Hepatic stellate cell (primary cell): ENCODE measurements at regions not wholly inside any gene's neighbourhood (a gene's known extent, or its start where the extent isn't known, plus 50 kb on each side); places are given as distances from the start of the nearest gene placed in this dataset.

Source experiments
- DNase-seq: peaks from one replicate; pipeline ENCODE4 v3.0.0; 2011; ENCODE audit warnings: low spot score

DNA sequence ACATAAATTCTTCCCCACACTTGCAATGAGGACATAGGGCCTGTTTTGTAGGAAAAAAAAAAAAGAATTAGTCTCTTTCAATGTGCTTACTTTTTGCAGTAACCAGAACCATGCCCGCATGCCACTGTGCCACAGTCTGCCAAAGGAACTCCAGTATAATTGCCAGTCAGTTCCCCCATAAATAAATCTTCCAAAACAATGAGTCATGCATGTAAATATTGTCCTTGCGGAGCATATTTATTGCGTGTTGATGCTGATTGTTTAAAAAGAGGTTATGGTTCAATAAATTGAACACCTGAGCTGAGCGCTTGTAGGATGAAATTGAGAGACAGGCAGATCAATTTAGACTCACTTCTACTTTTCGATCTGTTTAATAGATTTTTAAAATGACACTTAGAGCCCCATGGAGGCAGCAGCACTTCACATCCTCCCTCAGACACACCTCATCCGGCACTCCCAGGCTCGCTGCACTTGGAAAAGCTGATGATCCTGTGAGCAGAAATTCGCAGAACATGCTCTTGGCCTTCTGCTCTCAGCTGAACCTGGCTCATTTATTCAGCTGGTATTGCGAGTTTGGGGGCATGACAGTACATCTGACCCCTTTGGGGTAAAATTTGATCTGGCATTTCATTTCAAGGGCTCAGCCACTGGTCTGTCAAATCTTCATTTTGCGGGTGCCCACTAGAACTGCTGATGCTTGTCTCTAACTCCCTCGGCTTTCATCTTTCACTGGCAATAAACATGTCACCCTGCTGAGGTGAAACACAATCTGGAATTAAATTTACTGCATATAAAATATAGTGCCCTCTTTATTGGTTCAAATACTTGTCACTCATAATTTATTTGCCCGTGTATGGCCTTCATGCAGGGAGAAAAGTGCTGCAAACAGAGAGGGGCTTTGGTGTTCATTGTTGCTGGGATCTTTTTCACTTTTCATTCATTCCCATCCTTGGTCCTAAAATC lies 371.1 kb upstream of the POU3F2 start:
- DNase-seq, result no peak

DNA sequence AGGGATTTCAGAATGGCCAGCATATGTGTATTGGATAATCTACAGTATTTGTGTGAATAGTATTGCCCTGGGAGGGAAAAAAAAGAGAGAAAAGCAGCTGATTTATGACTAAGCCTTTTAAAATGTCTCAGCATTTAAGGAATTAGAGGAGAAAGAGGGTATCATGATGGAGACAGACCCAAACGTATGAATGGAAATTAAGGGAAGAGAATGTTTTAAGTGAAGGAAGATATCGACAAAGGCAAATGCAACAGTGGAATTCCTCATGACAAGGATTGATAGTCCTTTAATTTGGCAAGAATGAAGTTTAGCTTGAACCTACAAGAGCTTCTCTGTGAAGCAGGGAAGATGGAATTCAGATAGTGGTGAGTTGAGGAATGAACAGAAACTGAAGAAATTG lies 367.3 kb upstream of the POU3F2 start:
- DNase-seq, result no peak

DNA sequence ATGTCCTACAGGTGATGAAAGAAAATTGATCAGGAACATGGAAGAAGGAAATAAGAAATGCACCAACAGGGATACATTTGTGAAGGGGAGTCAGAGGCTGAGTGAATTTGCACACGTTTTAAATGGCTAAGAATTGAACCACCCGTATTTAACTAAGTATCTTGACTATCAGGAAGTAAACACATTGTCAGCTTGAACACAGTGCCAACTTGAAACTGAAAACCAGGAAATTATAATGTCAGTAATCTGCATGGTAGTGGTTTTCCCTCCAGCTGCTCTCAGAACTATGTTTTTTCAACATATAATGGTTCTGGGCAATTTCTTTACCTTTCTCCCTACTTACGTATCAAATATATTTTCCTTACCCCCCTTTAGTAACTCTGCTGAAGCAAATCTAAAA lies 366.5 kb upstream of the POU3F2 start:
- no peak for DNase-seq

DNA sequence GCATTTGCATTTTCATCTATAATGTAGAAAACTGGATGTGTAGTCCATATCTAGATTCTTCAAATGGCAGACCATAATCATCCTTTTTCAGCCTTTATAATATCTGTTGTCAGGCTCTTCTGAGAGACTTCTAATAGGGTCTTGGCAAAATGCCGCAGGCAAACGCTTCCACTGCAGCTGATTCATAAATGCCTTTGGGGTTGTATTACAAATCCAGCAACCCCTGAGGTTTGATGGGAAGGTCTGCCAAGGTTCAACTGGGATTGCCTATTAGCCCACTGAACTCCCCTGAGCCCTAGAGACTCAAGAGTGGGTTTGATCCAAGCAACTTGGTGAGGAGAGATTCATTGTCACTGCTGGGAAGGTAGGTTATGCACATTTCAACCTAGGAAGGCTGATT lies 365.2 kb upstream of the POU3F2 start:
- no peak for DNase-seq

DNA sequence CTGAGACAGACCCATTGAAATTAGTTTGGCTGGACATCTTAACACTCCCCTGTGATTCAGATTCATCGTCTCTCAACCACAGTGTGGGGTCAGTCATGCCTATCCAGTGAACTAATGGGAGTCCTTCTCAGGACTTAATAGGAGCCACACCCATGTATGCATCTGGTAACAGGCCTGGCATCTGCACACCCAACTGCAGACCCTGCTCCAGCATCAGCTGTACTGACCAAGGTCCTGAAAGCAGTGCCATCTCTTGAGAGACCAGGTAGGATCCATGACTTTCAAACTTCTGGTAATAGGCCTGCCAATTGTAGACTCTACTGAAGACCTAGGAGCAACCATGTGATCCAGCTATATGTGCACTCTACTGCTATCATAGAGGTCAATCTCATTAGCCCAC lies 363.6 kb upstream of the POU3F2 start:
- no peak for DNase-seq

DNA sequence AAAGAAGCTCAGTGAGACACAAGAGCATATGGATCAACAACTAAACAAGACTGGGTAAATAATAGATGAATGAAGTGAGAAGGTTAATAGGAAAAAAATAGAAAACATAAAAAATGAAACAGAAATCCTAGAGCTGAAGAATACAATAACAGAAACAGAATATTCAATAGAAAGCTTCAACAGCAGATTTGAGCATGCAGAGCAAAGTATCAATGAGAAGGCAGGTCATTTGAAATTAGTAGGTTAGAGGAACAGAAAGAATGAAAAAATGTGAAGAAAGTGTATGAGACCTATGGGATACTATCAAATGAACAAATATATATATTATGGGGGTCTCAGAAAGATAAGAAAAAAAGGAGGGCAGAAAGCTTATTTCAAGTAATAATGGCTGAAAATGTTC lies 362.9 kb upstream of the POU3F2 start:
- DNase-seq, result no peak

DNA sequence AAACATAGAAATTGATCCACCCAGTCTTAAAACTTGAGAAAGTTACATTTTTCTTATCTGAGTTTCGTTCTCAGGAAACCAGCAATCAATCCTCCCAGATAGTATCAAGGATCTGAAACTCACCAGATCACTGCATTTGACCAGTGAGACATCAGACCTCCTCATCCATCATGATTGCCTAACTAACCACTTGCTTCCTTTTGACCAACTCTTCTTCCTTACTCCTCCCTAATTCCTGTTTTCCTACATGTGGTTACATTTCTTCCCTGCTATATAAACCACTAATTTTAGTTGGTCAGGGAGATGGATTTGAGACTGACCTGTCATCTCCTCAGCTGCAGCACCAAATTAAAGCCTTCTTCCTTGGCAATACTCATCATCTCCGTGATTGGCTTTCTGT lies 357.1 kb upstream of the POU3F2 start:
- DNase-seq, result no peak

DNA sequence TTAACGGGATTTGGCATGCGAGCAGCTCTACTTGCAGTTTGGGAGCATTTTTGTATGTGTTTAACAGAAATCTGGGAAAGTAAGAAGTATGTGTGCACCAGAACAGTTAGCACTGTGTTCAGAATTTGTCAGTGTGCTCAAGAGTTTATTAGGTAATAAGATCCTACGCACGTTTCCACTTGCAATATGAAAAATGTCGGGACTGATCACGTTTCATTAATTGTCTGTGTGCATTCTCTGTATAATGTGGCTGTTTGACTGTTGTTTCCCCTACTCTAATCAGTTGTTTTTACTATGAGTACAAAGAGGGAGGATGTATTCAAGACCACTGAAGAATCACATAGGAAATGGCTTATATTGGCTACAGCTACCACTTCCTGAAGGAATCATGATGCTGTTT lies 349.7 kb upstream of the POU3F2 start:
- DNase-seq, result no peak

DNA sequence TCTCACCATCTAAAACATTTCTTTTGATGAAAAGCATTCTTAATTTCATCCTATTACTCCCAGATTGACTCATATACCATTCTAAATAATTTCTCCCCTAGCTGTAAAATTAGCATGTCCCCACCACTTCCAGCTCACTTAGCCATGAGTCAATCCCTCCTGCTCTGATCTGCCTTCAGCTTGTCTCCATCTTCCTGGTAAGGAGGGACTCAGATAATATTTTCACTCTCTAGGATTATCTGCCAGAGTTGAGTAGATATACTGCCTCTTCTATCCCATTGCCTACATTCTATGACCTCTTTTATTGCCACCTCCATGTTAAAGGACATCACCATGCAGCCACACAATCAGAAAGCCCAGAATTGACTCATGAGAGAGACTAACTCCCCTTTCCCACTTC lies 348.8 kb upstream of the POU3F2 start:
- no peak for DNase-seq

DNA sequence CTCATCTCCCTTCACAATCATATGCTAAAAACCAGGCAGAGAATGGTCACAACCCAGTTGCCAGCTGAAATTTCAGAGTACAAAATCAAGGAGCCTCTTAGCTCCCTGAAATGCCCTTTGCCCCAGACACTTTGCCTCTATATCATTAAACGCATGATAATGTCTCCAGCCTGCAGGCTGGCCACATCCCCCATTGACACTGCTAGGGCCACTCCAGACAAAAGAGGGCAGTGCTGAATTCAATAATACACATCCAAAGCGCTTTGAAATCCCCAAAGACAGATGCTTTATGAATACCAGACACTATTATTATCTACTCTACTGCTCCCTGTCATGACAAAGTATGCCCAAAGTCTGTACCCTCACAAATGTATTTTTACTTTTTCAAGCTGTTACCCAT lies 348.3 kb upstream of the POU3F2 start:
- DNase-seq, result no peak

DNA sequence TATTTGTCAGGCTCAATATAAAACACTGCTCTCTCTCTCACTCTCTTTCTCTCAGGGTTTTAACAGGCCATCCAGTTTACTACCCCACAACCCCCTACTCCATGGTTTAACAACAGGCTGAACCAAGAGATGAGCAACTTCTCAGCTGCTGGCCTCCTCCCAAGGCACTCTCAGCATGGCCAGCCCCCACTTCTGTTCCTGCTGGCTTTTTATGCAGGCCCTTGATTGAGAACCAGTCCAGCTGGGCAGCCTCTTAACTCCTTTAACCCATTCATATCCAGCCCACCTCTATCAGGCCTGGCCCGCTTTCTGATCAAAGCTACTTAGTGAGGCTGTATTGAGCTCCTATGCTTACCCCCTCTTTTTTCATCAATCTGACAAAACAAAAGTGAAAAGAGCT lies 346.8 kb upstream of the POU3F2 start:
- DNase-seq, result no peak

DNA sequence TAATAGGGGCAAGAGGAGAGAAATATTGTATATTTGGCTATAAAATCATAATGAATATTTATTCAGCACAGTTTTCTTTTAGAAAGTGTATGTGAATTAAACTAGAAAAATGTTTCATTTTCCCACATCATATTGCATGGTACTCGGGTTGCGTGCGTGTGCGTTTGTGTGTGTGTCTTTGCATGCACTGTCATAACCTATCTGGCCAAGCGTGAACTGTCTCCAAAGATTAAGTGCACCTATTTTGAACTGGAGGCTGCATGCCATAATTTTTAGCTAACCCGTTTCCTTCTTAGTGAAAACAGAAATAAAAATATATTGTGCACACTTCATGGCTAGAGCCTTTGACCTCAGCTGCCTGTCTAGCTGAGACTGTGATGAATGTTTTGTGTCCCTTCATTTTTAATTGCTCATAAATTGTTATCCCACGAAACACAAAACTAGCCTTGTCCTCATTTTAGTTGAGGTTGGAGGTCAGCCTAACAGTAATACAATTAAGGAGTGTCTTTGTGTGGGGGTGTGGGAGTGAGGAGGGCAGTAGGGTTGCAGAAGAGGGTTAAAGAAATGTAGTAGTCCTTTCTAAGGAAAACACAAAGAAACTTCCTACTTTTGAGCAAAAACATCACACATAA lies 336.1 kb upstream of the POU3F2 start:
- DNase-seq, result no peak

DNA sequence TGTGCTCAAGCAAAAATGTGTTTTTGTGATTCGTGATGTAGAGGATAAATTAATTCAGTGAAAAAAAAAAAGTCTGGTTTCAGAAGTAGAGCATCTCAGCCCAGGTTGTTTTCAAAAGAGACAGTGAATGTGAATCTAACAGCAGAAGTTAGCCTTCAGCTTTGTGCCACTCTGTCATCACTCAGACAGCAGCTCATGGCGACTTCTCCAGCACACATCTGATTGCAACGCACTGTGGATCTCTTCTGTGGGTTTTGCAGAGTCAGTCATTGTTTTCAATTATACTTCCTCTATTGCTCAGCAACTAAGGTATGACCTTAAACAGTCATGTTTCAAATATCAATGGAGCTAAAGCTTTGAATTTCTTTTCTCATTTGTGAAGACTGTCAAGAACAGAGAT lies 335.5 kb upstream of the POU3F2 start:
- no peak for DNase-seq

DNA sequence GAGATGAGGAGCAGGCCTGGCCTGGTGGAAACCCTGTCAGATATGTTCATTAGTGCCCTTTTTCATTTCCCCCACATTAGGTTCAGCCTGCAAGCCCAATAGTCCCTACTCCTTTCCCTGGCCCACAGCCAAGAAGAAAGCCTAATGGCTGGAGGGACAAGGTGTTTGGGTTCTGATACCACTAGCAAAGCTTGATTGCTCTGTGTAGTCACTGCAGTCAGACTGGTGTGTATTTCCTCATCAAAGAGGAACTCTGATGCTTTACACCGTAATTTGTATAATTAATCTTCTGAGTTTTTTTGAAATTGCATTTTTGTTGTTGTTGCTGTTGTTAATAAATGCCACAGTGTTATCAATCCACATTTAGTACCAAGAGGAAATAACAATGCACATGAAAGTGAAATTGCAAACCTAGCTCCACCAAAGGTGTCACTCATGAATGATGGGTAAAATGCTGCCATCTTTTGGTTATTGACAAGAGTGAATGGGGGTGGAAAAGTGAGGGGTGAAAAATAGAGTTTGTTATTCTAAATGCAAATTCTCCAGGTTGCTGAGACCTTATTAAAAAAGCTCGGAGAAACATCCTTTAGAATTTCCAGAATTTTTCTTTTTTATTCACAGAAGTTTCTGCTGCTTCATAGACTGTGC lies 320.2 kb upstream of the POU3F2 start:
- no peak for DNase-seq

DNA sequence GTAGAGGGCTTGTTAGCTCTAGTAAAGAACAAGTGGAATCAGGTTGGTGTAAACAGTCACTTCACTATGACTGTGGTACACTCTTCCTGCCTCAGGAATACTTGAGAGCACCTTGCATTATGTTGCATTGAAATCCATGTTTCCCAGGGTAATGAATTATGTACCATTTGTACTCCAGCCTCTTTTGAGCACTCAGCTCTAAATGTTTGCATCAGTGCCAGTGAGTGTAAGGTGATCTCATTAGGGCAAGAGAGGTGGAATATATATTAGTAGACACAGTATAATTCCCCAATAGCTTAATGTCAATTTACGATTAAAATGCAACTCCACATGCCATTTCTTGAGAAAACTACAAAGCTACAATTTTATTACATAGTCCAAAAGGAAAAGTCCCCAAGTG lies 319.6 kb upstream of the POU3F2 start:
- no peak for DNase-seq

DNA sequence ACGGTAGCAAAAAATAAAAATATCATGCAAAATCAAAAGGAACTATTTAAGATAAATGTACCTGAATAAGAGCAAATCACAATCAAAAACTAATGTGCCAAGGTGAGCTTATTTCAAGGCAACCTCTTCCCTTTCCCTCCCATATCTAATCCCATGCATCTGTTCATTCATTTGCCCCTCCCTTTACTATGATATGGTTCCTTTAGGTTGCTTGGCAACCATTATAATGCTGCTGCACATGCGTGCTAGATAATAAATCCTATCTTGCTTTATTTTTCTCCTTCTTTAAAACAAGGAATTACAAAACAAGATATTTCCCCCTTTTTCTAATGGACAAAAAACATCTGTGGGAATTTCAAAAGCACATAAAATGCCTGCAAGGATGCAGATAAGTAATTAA lies 318.2 kb upstream of the POU3F2 start:
- no peak for DNase-seq

DNA sequence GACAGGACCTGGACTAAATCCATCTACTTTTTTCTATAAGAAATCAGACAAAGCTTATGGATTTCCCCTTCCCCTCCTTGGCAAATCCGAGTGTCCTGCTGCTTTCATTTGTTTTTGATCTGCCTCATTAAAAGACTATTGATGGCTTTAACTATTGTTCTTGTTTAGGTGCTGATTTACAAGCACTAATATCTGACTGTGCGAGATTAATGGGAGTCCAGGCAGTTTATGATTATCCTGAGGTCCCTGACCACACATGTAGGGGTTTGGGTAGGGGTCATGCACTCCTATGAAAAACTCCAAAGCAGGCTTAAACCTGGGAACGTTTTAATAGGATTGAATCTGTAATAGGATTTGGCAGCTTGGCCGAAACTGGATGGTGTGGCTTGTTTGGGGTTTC lies 317.5 kb upstream of the POU3F2 start:
- DNase-seq, result no peak

DNA sequence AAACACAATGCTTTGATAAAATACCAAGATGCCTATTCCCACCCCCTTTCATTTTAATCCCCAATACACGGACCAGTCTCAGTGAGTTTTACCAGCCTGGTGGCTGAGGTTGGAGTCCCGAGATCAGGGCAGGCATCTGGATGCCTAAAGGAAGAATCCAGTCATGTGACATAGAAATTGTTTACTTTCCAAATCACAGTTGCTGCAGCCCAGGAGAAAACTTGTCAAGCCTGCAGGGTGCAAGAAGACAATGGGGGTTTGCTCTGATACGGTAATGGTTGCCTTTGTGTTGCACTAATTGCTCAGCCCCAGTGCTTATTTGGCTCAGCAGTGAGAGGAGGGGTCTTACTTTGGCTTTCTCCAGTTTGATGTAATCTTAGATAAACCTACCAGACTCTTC lies 308.5 kb upstream of the POU3F2 start:
- DNase-seq, result no peak

DNA sequence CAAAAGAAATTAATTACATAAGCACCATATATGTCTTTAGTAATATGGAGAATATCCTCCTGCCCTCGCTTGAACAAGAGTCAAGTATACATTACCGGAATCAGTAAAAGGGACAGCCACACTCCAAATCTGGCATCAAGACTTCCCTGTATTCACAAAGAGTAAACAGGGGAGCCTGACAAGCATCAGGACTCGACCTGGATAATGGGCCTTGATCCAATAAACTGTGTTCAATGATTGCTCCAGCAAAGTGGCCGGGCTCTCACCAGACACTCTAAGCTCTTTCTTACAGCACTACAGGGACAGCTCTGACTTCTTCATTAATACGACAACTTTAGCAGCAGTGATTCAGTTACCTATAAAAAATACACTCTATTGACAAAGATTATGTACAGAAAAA lies 307.9 kb upstream of the POU3F2 start:
- no peak for DNase-seq

DNA sequence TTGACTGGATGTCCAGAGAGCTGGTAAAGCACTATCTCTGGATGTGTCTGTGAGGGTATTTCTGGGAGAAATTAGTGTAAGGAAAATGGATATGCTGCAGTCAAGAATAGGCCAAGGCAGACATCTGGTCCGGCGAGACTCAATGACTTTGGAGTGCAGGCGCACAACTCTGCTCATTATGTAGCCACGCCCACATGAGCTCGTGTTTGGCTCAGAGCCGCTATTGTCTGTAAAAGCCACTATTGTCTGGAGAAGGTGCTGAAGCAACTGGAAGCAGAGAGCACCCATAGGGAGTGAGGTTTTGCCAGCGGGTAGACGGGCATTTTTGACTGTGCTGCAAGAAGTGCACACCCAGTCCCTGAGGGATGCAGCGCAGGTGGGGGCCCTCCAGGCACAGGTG lies 305.0 kb upstream of the POU3F2 start:
- DNase-seq, result no peak

DNA sequence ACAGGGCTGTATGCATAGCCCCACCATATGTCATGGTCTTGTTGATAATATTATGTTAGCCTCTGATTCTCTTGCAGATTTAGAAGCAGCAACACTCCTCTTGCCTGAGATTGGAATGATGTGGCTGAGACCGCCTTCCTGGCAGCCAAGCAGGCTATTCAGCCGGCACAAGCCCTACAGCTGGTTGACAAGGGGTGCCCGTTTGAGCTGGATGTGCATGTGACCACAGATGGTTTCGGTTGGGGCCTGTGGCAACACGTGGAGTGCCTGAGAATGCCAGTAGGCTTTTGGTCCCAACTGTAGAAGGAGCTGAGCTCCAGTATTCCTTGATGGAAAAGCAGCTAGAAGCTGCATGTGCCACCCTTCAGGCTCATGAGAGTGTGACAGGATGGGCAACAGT lies 303.6 kb upstream of the POU3F2 start:
- DNase-seq, result no peak

DNA sequence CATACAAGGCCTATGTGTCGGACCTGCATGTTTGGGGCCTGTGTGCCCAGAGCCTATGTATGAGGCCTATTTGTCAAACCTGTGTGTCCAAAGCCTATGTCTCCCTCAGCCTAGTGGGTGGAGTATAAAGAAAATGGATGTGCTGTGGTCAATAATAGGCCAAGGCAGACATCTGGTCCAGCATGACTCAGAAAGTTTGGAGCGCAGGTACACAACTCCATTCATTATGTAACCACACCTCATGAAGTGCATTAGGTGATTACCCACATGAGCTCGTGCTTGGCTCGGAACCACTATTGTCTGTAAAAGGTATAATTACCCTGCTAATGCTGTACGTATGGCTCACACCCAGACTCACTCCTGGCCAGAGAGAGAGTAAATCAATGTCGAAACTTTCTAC lies 302.4 kb upstream of the POU3F2 start:
- no peak for DNase-seq

DNA sequence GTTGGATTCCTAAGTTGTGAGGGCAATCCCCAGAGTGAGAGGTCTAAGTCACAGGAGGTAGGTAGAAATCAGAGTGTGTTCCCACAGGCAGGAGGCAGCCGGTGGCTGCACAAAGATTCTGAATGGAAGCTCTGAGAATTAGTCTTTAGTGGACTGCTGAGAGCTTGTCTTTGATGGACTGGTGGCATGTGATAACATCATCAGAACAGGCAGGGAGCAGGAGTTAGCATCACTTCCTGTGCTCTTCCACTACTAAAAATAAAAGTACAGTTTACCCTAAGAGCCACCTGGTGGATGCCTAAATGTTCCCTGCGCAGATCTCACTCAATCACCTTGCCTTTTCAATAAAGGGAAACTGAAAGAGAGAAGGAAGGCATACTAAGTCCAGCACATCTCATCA lies 294.6 kb upstream of the POU3F2 start:
- DNase-seq, result no peak
